HG03108 (cell line): ENCODE measurements at regions not wholly inside any gene's neighbourhood (a gene's known extent, or its start where the extent isn't known, plus 50 kb on each side); places are given as distances from the start of the nearest gene placed in this dataset.
"Not testable (repeated sequence)": the region's sequence is repeated elsewhere in the genome, so short reads cannot be mapped to it uniquely, and the experiment has no call there.

ENCODE experiments used
- ATAC-seq: cut with Tn5 transposase; IDR thresholded peaks from one replicate; pipeline ENCODE4 v1.9.1; 2021; ENCODE audit warnings: moderate library complexity; ENCODE audit not compliant: unreplicated experiment

DNA sequence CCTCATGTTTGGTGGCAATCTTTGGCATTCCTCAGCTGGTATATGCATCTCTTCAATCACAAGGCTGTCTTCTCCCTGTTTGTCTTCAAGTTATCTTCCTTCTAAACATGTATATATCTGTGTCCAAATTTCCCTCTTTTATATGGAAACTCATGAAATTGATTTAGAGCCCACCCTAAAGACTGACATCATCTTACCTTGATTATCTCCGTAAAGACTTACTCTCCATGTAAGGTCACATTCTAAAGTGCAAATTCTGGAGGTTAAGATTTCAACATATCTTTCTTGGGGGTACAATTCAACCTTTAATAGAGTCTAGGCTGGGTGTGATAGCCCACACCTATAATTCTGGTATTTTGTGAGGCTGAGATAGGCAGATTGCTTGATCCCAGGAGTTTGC lies 215.8 kb upstream of the LRRC4C start:
- ATAC-seq: no peak

DNA sequence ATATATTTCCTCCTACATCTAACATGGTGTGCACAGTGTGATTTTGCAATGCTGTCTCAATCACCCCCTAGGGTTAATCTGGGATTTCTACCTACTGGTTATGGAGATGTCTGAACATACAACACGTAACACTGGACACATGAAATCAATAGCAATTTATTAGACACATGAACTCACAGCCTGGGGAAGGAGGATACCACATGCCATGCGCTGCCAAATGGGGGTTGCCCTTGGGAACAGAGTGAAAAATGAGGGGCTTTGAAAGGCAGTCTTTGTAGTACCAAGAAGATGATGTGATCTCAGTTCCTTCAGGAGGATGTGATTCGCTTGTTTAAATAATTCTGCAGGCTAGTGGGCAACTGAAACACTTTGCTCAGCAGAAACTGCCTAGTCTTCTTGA lies 253.6 kb upstream of the LRRC4C start:
- ATAC-seq: no peak

GRCh38 chr11:41714101-41714500 lies 254.6 kb upstream of the LRRC4C start:
- no peak for ATAC-seq

DNA sequence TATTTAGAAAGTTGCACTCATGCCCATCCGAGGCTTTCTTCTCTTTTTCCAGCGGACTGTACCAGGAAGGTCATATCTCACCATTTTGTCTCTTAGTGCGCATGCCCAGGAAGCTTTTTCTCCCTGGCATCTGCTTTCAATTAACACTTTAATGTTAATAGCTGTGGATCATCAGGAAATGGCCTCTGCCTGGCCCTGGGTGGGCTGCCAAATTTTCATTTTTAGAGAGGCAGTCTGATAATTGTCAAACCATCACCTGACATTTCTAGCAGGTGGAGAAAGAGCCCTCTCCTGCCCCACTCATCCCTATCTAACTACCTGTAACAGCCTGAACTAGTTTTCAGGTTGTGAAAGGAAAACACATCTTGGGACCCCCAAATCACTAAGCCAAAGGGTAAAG lies 257.4 kb upstream of the LRRC4C start:
- ATAC-seq: no peak

DNA sequence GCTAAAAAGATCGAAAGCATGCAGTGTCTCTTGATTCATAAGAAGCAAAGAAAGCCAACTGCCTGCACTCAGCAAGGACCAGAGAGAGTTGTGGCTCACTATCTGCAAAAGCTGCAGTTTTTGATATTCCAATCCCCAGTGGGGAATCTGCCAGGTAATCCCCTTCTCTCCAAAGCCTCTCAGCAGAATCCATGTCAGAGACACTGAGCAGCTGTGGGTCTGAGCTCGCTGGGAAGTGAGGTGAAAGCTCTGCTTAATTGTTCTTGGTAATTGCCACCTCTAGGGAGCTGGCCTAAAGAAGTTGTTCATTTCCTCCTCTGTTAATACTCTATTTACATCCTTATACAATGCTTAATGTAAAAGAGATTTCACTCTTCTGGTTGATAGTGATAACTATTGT lies 261.3 kb upstream of the LRRC4C start:
- ATAC-seq: no peak

DNA sequence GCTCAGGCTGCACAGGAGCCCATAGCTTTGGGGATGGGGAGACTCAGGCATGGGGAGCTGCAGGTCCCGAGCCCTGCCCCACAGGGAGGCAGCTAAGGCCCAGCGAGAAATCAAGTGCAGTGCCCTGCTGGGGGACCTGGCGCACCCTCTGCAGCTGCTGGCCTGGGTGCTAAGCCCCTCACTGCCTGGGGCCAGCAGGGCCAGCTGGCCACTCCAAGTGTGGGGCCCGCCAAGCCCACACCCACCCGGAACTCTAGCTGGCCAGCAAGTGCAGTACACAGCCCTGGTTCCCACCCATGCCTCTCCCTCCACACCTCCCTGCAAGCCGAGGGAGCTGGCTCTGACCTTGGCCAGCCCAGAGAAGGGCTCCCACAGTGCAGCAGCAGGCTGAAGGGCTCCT lies 268.7 kb upstream of the LRRC4C start:
- ATAC-seq: not testable (repeated sequence)

DNA sequence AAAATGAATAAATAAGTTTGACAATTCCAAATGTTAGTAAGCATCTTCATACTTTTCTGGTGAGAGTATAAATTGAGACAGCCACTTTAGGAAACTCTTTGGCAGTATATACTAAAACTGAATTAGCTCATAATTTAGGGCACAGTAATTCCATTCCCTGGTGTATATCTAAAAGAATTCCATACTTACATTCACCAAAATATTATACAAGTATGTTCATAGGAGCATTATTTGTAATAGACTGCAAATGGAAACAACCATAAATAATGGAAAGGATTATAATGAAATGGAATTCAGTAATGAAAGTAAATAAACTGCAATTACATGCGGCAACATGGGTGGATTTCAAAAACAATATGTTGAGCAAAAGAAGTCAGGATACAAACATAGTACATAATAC lies 315.8 kb upstream of the LRRC4C start:
- ATAC-seq: no peak

DNA sequence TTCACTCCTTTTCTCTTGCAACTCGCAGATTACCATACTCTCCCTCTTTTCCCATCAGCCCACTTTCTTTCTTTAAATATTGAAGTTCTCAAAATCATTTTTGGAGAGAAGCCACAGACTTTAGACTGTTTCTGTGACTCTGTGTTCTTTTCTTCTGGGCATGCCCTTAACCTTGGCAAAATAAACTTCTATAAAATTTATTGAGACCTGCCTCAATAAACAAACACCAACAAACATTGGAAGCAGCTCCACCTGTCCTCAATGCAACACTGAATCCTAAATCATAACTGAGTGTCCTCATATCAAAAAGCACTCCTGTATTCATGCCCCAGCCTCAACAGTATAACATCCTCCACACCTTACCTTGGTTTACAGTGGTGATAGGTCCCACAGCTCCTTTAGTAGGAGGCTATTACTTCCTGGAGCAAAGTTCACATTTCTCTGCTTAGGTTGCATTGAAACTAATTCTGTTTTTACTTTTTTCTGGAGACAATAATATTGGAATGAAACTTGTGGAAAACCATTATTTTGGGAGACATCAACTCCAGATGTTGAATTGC lies 320.0 kb upstream of the LRRC4C start:
- ATAC-seq: no peak

GRCh38 chr11:41781441-41781840 lies 322.0 kb upstream of the LRRC4C start:
- no peak for ATAC-seq

DNA sequence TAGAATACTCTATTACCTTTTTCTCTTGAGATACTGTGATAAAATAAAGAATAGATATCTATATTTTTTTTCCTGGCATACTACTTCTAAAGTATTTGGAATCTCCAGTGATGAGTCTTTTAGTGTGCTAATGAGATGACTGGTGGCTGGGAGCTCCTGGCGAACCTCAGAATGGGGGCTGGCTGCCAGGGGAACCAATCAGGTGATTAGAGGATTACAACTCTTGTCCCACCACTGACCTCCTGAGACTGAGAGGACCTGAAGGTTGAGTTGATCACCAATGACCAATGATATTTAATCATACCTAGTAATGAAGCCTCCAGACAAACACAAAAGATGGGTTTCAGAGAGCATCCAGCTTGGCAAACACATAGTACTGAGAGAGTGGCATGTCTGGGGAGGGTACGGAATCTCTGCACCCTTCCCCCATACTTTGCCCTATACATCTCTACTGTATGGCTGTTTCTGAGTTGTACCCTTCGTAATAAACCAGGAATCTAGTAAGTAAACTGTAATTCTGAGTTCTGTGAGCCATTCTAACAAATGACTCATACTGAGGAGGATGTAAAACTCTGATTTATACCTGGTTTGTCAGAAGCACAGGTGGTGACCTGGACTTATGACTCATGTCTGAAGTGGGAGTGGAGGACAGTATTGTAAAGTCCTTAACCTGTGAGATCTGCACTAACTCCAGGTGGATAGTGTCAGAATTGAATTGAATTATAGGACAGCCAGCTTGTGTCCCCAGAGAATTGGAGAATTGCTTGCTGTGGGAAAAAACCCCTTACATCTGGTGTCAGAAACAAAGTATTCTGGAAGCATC lies 325.3 kb upstream of the LRRC4C start:
- ATAC-seq: no peak

- ATAC-seq: no peak
Observed at GRCh38 chr11:41786087-41786486, 326.6 kb upstream of the LRRC4C start.

DNA sequence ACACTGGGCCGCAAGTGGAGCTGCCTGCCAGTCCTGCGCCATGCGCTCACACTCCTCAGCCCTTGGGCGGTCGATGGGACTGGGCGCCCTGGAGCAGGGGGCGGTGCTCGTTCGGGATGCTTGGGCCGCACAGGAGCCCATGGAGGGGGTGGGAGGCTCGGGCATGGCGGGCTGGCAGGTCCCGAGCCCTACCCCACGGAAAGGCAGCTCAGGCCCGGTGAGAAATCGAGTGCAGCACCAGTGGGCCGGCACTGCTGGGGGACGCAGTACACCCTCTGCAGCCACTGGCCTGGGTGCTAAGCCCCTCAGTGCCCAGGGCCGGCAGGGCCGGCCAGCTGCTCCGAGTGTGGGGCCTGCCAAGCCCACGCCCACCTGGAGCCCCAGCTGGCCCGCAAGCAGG lies 328.7 kb upstream of the LRRC4C start:
- ATAC-seq: no peak

- ATAC-seq: no peak
Observed at GRCh38 chr11:41789376-41789775, 329.9 kb upstream of the LRRC4C start.

GRCh38 chr11:41795004-41795403 lies 335.6 kb upstream of the LRRC4C start:
- ATAC-seq: no peak

- ATAC-seq: no peak
Observed at GRCh38 chr11:41799754-41800153, 340.3 kb upstream of the LRRC4C start.

DNA sequence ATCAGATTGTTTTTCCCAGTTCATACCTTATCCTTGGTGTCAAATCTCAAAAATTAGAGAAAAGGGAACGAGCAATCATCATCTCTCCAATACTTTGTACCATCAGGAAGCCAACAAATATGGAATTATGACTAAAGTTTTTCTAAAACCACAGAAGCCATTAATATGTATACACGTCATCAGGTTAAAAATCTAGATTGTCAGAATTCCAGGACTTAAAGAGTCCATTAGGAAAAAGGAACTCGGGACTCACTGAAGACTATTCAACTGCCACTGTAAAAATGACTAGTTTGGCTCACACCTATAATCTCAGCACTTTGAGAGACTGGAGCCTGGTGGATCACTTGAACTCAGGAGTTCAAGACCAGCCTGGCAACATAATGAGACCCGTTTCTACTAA lies 344.4 kb upstream of the LRRC4C start:
- ATAC-seq: no peak

GRCh38 chr11:41816396-41816795 lies 356.9 kb upstream of the LRRC4C start:
- ATAC-seq: no peak

DNA sequence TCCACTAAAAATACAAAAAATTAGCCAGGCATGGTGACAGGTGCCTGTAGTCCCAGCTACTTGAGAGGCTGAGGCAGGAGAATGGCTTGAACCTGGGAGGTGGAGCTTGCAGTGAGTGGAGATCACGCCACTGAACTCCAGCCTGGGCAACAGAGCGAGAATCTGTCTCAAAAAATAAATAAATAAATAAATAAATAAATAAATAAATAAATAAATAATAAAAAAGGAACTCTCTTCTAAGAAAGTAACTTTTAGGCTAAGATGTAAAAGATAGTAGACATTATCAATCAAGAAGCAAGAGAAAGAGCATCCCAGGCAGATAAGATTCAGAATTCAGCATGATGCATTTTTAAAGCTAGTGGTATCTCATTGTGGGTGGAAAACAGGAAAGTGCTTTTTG lies 364.8 kb upstream of the LRRC4C start:
- ATAC-seq: not testable (repeated sequence)

DNA sequence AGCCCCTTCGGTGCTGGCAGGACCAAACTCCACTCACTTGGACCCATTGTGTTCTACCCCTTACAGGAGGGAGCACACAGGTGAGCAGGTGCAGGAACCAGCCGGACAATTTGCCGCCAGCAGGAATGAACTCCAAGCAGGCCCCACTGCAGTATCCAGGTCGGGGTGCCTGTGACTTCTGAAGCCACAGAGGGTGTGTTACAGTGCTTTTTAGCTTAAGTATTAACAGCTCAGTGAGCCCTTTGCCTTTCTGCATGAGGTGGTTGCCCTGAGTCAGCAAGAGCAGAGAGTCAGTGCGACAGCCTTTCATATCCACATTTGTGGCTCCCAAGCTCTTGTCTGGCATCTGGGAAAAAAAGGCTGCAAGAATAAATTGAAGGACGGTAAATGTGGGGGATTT lies 366.6 kb upstream of the LRRC4C start:
- no peak for ATAC-seq

GRCh38 chr11:41836431-41836830 lies 377.0 kb upstream of the LRRC4C start:
- no peak for ATAC-seq

- no peak for ATAC-seq
Observed at GRCh38 chr11:41842673-41843072, 383.2 kb upstream of the LRRC4C start.

- no peak for ATAC-seq
Observed at GRCh38 chr11:41845066-41845465, 385.6 kb upstream of the LRRC4C start.

DNA sequence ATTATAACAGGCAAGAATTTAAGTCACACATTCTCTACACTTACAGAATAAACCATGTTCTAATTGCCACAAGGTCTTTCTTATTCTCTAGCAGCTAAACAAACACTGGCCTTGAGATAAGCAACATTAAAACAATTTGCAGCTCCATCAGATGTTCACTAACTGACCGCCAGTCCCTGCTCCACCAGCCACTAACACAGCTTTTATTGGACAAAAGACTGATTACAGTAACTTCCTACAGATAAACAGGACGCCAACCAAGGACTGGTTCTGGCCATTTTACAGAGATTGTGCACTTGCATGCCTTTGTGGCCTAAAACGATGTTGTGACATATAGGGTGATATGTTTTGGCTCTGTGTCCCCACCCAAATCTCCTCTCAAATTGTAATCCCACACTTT lies 388.9 kb upstream of the LRRC4C start:
- no peak for ATAC-seq
